Nephron progenitor cell (in vitro differentiated cells): ENCODE measurements at regions not wholly inside any gene's neighbourhood (a gene's known extent, or its start where the extent isn't known, plus 50 kb on each side); places are given as distances from the start of the nearest gene placed in this dataset.
"Not testable (repeated sequence)": the region's sequence is repeated elsewhere in the genome, so short reads cannot be mapped to it uniquely, and the experiment has no call there.

ENCODE experiments used
- DNase-seq: peaks from one replicate; pipeline ENCODE4 v3.0.0; 2021
- H3K27ac Mint-ChIP-seq: 2 replicates; pipeline ENCODE4 v1.8.0; 2021; ENCODE audit warnings: mild to moderate bottlenecking, moderate library complexity, mixed read lengths
- H3K27me3 Mint-ChIP-seq: 2 replicates; pipeline ENCODE4 v1.8.0; 2021; ENCODE audit warnings: mild to moderate bottlenecking, low read depth, mixed read lengths; ENCODE audit not compliant: poor library complexity
- H3K36me3 Mint-ChIP-seq: 2 replicates; pipeline ENCODE4 v1.8.0; 2021; ENCODE audit warnings: low read depth, mixed read lengths
- H3K4me1 Mint-ChIP-seq: 2 replicates; pipeline ENCODE4 v1.8.0; 2021; ENCODE audit warnings: mixed read lengths
- H3K4me3 Mint-ChIP-seq: 2 replicates; pipeline ENCODE4 v1.8.0; 2021; ENCODE audit warnings: mild to moderate bottlenecking, moderate library complexity, mixed read lengths
- H3K9me3 Mint-ChIP-seq: 2 replicates; pipeline ENCODE4 v1.8.0; 2021; ENCODE audit warnings: mild to moderate bottlenecking, moderate library complexity, mixed read lengths
- CTCF ChIP-seq: fragments of 200-600 bp; sonication (generic); IDR thresholded peaks from 2 replicates; pipeline ENCODE4 v1.5.0; 2021; ENCODE audit warnings: antibody characterized with exemption

GRCh38 chr10:31215052-31215451 is 104.0 kb upstream of the ZEB1 start:
- Mint-ChIP-seq H3K4me1 (no peaks in the 10 kb centered on the region), H3K4me3 (no peak overlapping the region), H3K27me3 (no peaks in the 10 kb centered on the region), H3K9me3 (no peaks in the 10 kb centered on the region), H3K36me3 (no peaks in the 10 kb centered on the region), H3K27ac (no peak overlapping the region)
- DNase-seq = no peak
- no peak for TF ChIP-seq CTCF

- Mint-ChIP-seq H3K36me3 (no peaks in the 10 kb centered on the region), H3K4me3 (no peak overlapping the region), H3K27ac (no peak overlapping the region), H3K9me3 (no peaks in the 10 kb centered on the region), H3K4me1 (no peaks in the 10 kb centered on the region), H3K27me3 (peaks cover 4% of the 10 kb centered on the region)
- DNase-seq = no peak
- no peak for TF ChIP-seq CTCF
These were observed 99.7 kb upstream of the ZEB1 start for GRCh38 chr10:31219306-31219705.

- H3K4me1 Mint-ChIP-seq, H3K36me3 Mint-ChIP-seq, H3K4me3 Mint-ChIP-seq, DNase-seq, H3K27me3 Mint-ChIP-seq, H3K27ac Mint-ChIP-seq: not testable (repeated sequence)
- peaks cover 40% of the 10 kb centered on the region for H3K9me3 Mint-ChIP-seq
These were observed 90.2 kb upstream of the ZEB1 start for GRCh38 chr10:31228780-31229179.

GRCh38 chr10:31239961-31240360 is 79.1 kb upstream of the ZEB1 start:
- Mint-ChIP-seq H3K27me3 (peaks cover under 1% of the 10 kb centered on the region), H3K4me1 (peaks cover 5% of the 10 kb centered on the region)
- no peak for TF ChIP-seq CTCF

GRCh38 chr10:31242902-31243301 is 76.1 kb upstream of the ZEB1 start:
- no peak overlapping the region for H3K4me3 Mint-ChIP-seq
- H3K4me1 Mint-ChIP-seq = peaks cover 5% of the 10 kb centered on the region
- H3K36me3 Mint-ChIP-seq = no peaks in the 10 kb centered on the region
- peaks cover 3% of the 10 kb centered on the region for H3K27me3 Mint-ChIP-seq
- DNase-seq = no peak
- H3K27ac Mint-ChIP-seq = peak overlapping the region; percentile 10
- H3K9me3 Mint-ChIP-seq = peaks cover 12% of the 10 kb centered on the region
- TF ChIP-seq CTCF = no peak

More at GRCh38 chr10:31239961-31240360, 79.1 kb upstream of the ZEB1 start:
- H3K27ac Mint-ChIP-seq = no peak overlapping the region
- H3K4me3 Mint-ChIP-seq = no peak overlapping the region
- H3K9me3 Mint-ChIP-seq = peaks cover 25% of the 10 kb centered on the region
- no peak for DNase-seq
- no peaks in the 10 kb centered on the region for H3K36me3 Mint-ChIP-seq

- H3K27ac Mint-ChIP-seq, H3K4me3 Mint-ChIP-seq, H3K36me3 Mint-ChIP-seq, DNase-seq, H3K4me1 Mint-ChIP-seq, H3K27me3 Mint-ChIP-seq: not testable (repeated sequence)
- peaks cover 15% of the 10 kb centered on the region for H3K9me3 Mint-ChIP-seq
These were observed 67.9 kb upstream of the ZEB1 start for GRCh38 chr10:31251118-31251517.

- no peaks in the 10 kb centered on the region for H3K27me3 Mint-ChIP-seq
- no peak overlapping the region for H3K4me3 Mint-ChIP-seq
- no peak overlapping the region for H3K27ac Mint-ChIP-seq
- no peak for DNase-seq
- H3K9me3 Mint-ChIP-seq = peaks cover 6% of the 10 kb centered on the region
- H3K36me3 Mint-ChIP-seq = no peaks in the 10 kb centered on the region
- no peak for TF ChIP-seq CTCF
- H3K4me1 Mint-ChIP-seq = no peaks in the 10 kb centered on the region
These were observed 65.8 kb upstream of the ZEB1 start for GRCh38 chr10:31253237-31253636.
